ENCODE measurements at regions not wholly inside any gene's neighbourhood (a gene's known extent, or its start where the extent isn't known, plus 50 kb on each side); places are given as distances from the start of the nearest gene placed in this dataset.

- DNase-seq: no peak
- Histone ChIP-seq H3K9me3 (replicated peaks in 1 of 3) (no peaks in the 10 kb centered on the region), H3K4me1 (replicated peaks in 1 of 2) (peaks cover 0 to 8% of the 10 kb centered on the region in 2 donors), H3K27me3 (no peaks in the 10 kb centered on the region), H3K27ac (no peak overlapping the region), H3K4me3 (no peak overlapping the region), H3K36me3 (replicated peaks in 1 of 2) (no peaks in the 10 kb centered on the region)
- intact Hi-C loops (cut with DNase I): no loop called here
- no peak for TF ChIP-seq CTCF (IDR thresholded peaks at IDR 0.05)
- no peak for TF ChIP-seq POLR2A (IDR thresholded peaks at IDR 0.05)
- 75 to 88% (median 83%) methylated on average over 4 to 7 of the region's 7 CpGs for WGBS, 4 donors
Observed at GRCh38 chr10:78473006-78473405, 439.3 kb downstream of the RPS24 start.

- no peak for DNase-seq
- Histone ChIP-seq H3K4me3 (no peak overlapping the region), H3K27ac (no peak overlapping the region), H3K9me3 (replicated peaks in 1 of 3) (no peaks in the 10 kb centered on the region), H3K36me3 (replicated peaks in 1 of 2) (no peaks in the 10 kb centered on the region), H3K4me1 (replicated peaks in 1 of 2) (peaks cover 0 to 8% of the 10 kb centered on the region in 2 donors), H3K27me3 (no peaks in the 10 kb centered on the region)
- TF ChIP-seq POLR2A (IDR thresholded peaks at IDR 0.05) (no peak), CTCF (IDR thresholded peaks at IDR 0.05) (no peak)
- WGBS, 4 donors: 88 to 94% (median 91%) methylated on average over 3 of the region's 3 CpGs
- intact Hi-C loops (cut with DNase I): no loop called here
Observed at GRCh38 chr10:78474743-78475142, 441.1 kb downstream of the RPS24 start.

GRCh38 chr10:78475437-78475836 is 441.8 kb downstream of the RPS24 start:
- H3K4me3 ChIP-seq: no peak overlapping the region
- H3K36me3 ChIP-seq (replicated peaks in 1 of 2): no peaks in the 10 kb centered on the region
- no peak for TF ChIP-seq CTCF (IDR thresholded peaks at IDR 0.05)
- no peak for TF ChIP-seq POLR2A (IDR thresholded peaks at IDR 0.05)
- peaks cover 0 to 8% of the 10 kb centered on the region in 2 donors for H3K4me1 ChIP-seq (replicated peaks in 1 of 2)
- no peaks in the 10 kb centered on the region for H3K27me3 ChIP-seq
- 77 to 86% (median 83%) methylated on average over 6 to 7 of the region's 7 CpGs for WGBS, 4 donors
- H3K9me3 ChIP-seq (replicated peaks in 1 of 3): no peaks in the 10 kb centered on the region
- intact Hi-C loops (cut with DNase I): no loop called here
- H3K27ac ChIP-seq: no peak overlapping the region
- no peak for DNase-seq

- 88 to 95% (median 92%) methylated on average over 8 of the region's 8 CpGs for WGBS, 4 donors
- Histone ChIP-seq H3K9me3 (replicated peaks in 1 of 3) (no peaks in the 10 kb centered on the region), H3K36me3 (replicated peaks in 1 of 2) (no peaks in the 10 kb centered on the region), H3K27me3 (no peaks in the 10 kb centered on the region), H3K27ac (no peak overlapping the region), H3K4me1 (replicated peaks in 1 of 2) (peaks cover 0 to 1% of the 10 kb centered on the region in 2 donors), H3K4me3 (no peak overlapping the region)
- TF ChIP-seq CTCF (IDR thresholded peaks at IDR 0.05): no peak
- no peak for TF ChIP-seq POLR2A (IDR thresholded peaks at IDR 0.05)
- intact Hi-C loops (cut with DNase I): no loop called here
- DNase-seq: no peak
Observed at GRCh38 chr10:78476156-78476555, 442.5 kb downstream of the RPS24 start.
